ENCODE measurements at regions not wholly inside any gene's neighbourhood (a gene's known extent, or its start where the extent isn't known, plus 50 kb on each side); places are given as distances from the start of the nearest gene placed in this dataset.

DNA sequence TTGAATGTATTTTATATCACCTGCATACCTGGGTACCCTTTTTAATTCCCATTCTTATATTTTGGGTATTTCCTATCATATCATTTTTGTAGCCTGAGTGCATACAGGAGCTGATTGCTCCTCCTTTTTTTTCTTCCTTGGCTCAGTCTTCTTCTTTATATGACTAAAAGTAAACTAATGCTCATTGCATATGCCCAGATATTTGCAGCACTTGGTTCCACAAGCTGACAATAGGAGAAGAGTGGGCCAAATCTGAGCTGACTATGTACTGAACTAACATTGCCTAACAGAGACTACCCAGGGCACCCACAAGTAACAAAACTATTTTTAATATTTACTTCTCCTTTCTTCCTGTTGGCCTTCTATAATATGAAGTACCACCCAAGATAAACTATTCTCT, 131.7 kb upstream of the SPOPL start:
- TF ChIP-seq POLR2AphosphoS5 (IDR thresholded peaks at IDR 0.05) (no peak), POLR2A (IDR thresholded peaks at IDR 0.05; ENCODE audit: low read depth) (no peak), EP300 (IDR thresholded peaks at IDR 0.05) (no peak)
- TF ChIP-seq, protein P1, sequence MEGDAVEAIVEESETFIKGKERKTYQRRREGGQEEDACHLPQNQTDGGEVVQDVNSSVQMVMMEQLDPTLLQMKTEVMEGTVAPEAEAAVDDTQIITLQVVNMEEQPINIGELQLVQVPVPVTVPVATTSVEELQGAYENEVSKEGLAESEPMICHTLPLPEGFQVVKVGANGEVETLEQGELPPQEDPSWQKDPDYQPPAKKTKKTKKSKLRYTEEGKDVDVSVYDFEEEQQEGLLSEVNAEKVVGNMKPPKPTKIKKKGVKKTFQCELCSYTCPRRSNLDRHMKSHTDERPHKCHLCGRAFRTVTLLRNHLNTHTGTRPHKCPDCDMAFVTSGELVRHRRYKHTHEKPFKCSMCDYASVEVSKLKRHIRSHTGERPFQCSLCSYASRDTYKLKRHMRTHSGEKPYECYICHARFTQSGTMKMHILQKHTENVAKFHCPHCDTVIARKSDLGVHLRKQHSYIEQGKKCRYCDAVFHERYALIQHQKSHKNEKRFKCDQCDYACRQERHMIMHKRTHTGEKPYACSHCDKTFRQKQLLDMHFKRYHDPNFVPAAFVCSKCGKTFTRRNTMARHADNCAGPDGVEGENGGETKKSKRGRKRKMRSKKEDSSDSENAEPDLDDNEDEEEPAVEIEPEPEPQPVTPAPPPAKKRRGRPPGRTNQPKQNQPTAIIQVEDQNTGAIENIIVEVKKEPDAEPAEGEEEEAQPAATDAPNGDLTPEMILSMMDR (IDR thresholded peaks at IDR 0.05), result no peak

All from esophagus muscularis mucosa (tissue), 4 donors.